Motor neuron (in vitro differentiated cells): ENCODE measurements at regions not wholly inside any gene's neighbourhood (a gene's known extent, or its start where the extent isn't known, plus 50 kb on each side); places are given as distances from the start of the nearest gene placed in this dataset.
A peak's percentile ranks its signal among the peaks of the same experiment; 100 is the strongest.

Source experiments
- ATAC-seq, 8 experiments: fragments of 200-7000 bp; cut with Tn5 transposase; replicated peaks in 6 of 8; 2 replicates each; pipeline ENCODE4 v1.8.0; 2021; ENCODE audit warnings: mild to moderate bottlenecking in 8 of 8, moderate library complexity in 8 of 8
- H3K27ac ChIP-seq, 2 donors: fragments of 250-450 bp; sonication (Bioruptor Pico); 2 replicates each; pipeline ENCODE4 v1.9.0; 2021; ENCODE audit warnings: antibody characterized with exemption in 2 of 2, mild to moderate bottlenecking in 2 of 2, moderate library complexity in 1 of 2
- H3K4me1 ChIP-seq, 2 donors: fragments of 250-450 bp; sonication (Bioruptor Pico); replicated peaks in 1 of 2; 2 replicates each; pipeline ENCODE4 v1.6.1; 2021; ENCODE audit warnings: antibody characterized with exemption in 2 of 2, mild to moderate bottlenecking in 2 of 2, moderate library complexity in 1 of 2
- H3K4me3 ChIP-seq, 5 donors: fragments of 250-450 bp; sonication (Bioruptor Pico); 2 replicates each; pipeline ENCODE4 v1.9.0; 2021; ENCODE audit warnings: antibody characterized with exemption in 5 of 5, mild to moderate bottlenecking in 5 of 5, moderate library complexity in 4 of 5
- WGBS, 10 experiments: fragments of 450-650 bp; shearing (Covaris generic); methylation state at CpG; one replicate each; pipeline ENCODE4 v1.0.0; 2022; 5-methylcytosine and 5-hydroxymethylcytosine counted together
- in situ Hi-C, 9 experiments: fragments of 400-800 bp; cut with MboI; loops; one replicate each; pipeline ENCODE4 v1.15.0; 2021; ENCODE audit warnings: low sequenced_read_pairs in 9 of 9, low pct_unique_long_range_greater_than_20kb in 2 of 9; ENCODE audit not compliant: unreplicated experiment in 9 of 9

DNA sequence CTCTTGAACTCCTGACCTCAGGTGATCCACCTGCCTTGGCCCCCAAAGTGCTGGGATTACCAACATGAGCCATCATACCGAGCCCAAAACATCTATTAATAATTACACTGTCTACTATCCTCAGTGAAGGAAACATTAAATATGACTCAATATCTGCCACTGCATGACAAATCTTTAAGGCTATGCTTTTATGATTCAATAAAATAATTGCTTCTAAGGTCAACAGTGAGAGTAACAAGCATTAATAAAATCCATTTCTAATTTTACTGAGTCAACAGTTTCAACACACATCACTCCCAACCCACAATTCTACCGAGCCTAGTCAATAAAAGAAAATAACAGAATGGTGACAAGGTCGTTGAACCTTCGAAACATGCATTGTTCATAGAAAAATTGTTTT is 125.5 kb upstream of the CHRM3 start:
- Histone ChIP-seq H3K27ac (no peak overlapping the region), H3K4me3 (no peak overlapping the region), H3K4me1 (peaks cover 10 to 32% of the 10 kb centered on the region in 2 donors)
- ATAC-seq: peak in 5 of 8 experiments; percentile 65 to 94 (median 71)
- in situ Hi-C loops: loop anchor here in 1 of 9 experiments (10.0 kb wide), 1 partner anchor 56 kb away; no protein-coding TSS in a partner anchor
- WGBS, 10 experiments: 3 to 78% (median 45%) methylated on average over 3 to 4 of the region's 4 CpGs; no CpG with 5 or more reads in 1 of the 10 experiments

DNA sequence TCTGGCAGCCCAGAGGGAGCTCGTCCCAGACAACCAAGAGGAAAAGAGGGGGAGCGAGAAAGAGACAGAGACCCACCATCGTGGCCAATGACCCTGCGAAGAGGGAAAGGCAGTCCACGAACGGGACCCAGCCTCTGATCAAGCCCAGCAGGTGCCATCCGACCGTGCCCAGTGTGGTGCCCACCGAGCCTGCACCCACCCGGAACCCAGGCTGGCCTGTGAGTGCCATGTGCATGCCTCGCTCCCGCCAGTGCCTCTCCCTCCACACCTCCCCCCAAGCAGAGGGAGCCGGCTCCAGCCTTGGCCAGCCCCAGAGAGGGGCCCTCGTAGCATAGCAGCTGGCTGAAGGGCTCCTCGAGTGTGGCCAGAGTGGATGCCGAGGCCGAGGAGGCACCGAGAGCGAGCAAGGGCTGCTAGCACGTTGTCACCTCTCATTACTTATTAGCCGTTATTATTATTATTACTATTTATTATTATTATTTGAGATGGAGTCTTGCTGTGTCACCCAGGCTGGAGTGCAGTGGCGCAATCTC is 130.7 kb upstream of the CHRM3 start:
- in situ Hi-C loops: no loop called here
- WGBS, 10 experiments: 91 to 100% (median 94%) methylated on average over 1 to 10 of the region's 22 CpGs; no CpG with 5 or more reads in 7 of the 10 experiments
- no peak for ATAC-seq
- no peak overlapping the region for H3K4me3 ChIP-seq
- no peak overlapping the region for H3K27ac ChIP-seq
- peaks cover 12 to 23% of the 10 kb centered on the region in 2 donors for H3K4me1 ChIP-seq

DNA sequence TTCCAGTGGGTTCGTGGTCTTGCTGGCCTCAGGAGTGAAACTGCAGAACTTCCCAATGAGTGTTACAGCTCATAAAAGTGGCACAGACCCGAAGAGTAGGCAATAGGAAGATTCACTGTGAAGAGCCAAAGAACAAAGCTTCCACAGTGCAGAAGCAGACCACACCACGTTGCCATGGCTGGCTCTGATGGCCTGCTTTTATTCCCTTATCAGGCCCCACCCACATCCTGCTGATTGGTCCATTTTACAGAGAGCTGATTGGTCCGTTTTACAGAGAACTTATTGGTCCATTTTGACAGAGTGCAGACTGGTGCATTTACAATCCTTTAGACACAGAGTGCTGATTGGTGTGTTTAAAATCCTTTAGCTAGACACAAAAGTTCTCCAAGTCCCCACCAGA is 131.4 kb upstream of the CHRM3 start:
- H3K4me1 ChIP-seq: peaks cover 12 to 18% of the 10 kb centered on the region in 2 donors
- no peak overlapping the region for H3K27ac ChIP-seq
- no peak overlapping the region for H3K4me3 ChIP-seq
- 0 to 94% (median 72%) methylated on average over 1 to 4 of the region's 4 CpGs; no CpG with 5 or more reads in 1 of the 10 experiments for whole genome bisulfite sequencing, 10 experiments
- ATAC-seq: no peak
- in situ Hi-C loops: no loop called here

DNA sequence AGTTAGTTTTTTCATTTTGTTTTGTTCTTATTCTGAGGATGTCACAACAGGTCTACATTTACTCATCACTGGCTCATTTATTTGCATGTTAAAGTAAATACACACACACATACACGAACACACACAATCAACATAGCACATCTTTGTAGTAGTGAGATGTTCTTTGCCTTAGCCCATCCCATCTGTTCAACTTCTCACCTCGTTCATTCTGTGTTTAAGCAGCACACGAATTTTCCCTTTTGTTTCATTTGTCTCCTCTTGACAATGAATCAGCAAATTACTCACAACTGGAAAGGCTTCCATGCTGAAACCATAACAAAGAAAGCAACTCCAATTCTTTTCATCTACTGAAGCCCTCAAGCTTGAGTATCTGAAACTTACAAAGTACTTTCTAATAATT is 133.3 kb upstream of the CHRM3 start:
- no peak overlapping the region for H3K4me3 ChIP-seq
- H3K4me1 ChIP-seq: peaks cover 5 to 8% of the 10 kb centered on the region in 2 donors
- WGBS, 10 experiments: 0 to 40% (median 6%) methylated on average over 1 to 3 of the region's 3 CpGs
- ATAC-seq: peak in 5 of 8 experiments; percentile 81 to 96 (median 94)
- peak overlapping the region; percentile 32 to 61 for H3K27ac ChIP-seq
- in situ Hi-C loops: no loop called here

DNA sequence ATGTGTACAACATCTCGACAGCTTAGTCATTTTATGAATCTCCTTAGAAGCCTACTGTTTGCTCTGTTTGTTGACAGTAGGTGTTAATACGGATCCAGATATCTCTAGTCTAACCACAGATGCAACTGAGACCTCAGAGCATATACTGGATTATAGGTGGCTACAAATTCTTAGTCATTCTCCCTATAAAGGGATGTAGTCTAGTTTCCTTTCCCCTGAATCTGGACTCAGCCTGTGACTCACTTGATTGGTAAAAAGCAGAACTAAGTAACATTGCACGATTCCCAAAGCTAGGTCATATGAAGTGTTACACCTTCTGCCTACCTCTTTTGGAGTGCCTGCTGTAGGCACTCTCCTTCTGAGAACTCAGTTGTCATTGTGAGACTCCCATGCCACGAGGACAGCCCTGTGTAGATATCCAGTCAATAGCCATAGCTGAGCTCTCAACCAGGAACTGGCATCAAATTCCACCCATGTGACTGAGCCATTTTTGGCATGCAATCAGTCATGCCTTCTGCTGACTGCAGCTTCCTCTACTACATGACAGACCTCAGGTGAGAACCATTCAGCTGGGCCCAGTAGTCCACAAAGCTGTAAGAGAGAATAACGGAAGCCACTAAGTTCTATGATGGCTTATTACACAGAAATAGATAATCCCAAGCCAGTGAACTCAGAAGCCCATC is 135.9 kb upstream of the CHRM3 start:
- H3K4me3 ChIP-seq: no peak overlapping the region
- in situ Hi-C loops: no loop called here
- no peak overlapping the region for H3K27ac ChIP-seq
- H3K4me1 ChIP-seq: peaks cover 5 to 8% of the 10 kb centered on the region in 2 donors
- no peak for ATAC-seq
- WGBS, 10 experiments: 0 to 100% (median 89%) methylated on average over 2 to 5 of the region's 5 CpGs

DNA sequence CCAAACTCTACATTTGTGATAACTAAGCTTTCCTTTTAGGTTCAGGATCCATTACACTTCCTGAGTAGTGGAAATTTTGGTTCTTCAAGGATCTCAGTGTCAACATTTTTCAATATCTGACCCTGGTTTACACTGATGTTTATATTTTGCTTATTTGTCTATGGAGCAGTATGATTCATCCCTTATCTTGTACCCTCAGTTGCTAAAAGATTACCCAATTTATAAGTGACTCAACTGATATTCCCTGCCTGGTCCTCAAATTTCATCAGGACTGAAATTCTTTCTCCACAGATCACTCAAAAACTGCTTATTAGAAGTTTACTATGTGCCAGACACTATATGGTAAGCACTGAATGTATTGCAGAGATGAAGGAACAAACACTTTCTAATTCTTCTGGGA is 139.1 kb upstream of the CHRM3 start:
- ATAC-seq: no peak
- in situ Hi-C loops: no loop called here
- peaks cover 3 to 5% of the 10 kb centered on the region in 2 donors for H3K4me1 ChIP-seq
- no peak overlapping the region for H3K27ac ChIP-seq
- no peak overlapping the region for H3K4me3 ChIP-seq

DNA sequence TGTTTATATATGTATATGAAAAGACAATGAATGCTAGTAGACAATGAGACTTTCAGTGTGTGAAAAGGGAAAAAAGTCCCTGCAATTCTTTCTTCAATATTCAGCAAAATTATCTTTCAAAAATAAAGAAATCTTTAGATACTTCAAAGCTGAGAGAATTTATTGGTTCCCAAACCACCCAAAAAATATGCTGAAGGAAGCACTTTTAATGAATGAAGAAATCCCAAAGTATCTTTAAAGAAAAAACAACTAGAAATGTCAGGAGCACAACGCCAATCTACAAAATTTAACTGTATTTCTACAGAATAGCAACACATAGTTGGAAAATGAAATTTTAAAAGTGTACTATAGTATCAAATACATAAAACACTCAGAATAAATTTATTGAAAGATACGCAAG is 142.3 kb upstream of the CHRM3 start:
- H3K27ac ChIP-seq: no peak overlapping the region
- in situ Hi-C loops: no loop called here
- WGBS, 10 experiments: 4 to 100% (median 79%) methylated on average over 2 of the region's 2 CpGs; no CpG with 5 or more reads in 1 of the 10 experiments
- no peak overlapping the region for H3K4me3 ChIP-seq
- ATAC-seq: no peak
- peaks cover 3 to 5% of the 10 kb centered on the region in 2 donors for H3K4me1 ChIP-seq

DNA sequence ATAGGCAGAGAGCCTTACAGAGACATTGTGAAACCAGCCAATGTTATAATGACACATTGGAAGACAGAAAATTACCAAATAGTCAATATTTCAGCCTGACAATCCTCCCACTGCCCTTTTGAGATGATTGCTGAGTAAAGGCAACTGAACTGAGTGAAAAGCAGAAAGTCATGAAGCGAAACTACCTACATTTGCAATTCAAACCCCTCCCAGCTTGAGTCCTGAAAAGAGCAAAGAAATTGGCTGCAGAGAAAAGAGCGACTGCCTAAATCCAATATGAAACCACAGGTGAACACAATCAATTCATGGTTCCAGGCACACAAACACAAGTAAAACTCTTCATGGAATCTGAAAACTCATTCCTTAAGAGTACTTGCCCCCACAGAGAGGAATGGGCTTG is 143.4 kb upstream of the CHRM3 start:
- Histone ChIP-seq H3K4me1 (peaks cover 3 to 5% of the 10 kb centered on the region in 2 donors), H3K4me3 (no peak overlapping the region), H3K27ac (no peak overlapping the region)
- peak in 4 of 8 experiments; percentile 27 to 58 (median 37) for ATAC-seq
- WGBS, 10 experiments: 0 to 63% (median 24%) methylated on average over 1 to 2 of the region's 2 CpGs; no CpG with 5 or more reads in 1 of the 10 experiments
- in situ Hi-C loops: no loop called here

DNA sequence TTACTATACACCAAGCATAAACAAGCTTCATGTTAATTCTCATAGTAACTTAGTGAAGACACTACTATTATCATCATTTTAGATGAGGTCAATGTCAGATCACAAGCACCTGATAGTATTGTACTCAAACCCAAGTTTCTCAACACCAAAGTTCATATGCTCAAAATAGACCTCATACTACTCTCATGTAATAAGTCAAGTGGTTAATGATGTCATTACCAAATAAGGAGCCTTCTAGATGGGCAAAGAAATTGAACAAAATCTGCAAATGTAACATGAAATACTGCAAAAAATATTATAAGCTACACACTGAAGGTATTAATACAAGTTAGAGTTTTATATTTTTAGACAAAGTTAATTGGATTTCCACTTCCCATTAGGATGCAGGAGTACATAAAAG is 144.0 kb upstream of the CHRM3 start:
- no peak overlapping the region for H3K27ac ChIP-seq
- no peak overlapping the region for H3K4me3 ChIP-seq
- H3K4me1 ChIP-seq: peaks cover 3 to 5% of the 10 kb centered on the region in 2 donors
- ATAC-seq: no peak
- in situ Hi-C loops: no loop called here

DNA sequence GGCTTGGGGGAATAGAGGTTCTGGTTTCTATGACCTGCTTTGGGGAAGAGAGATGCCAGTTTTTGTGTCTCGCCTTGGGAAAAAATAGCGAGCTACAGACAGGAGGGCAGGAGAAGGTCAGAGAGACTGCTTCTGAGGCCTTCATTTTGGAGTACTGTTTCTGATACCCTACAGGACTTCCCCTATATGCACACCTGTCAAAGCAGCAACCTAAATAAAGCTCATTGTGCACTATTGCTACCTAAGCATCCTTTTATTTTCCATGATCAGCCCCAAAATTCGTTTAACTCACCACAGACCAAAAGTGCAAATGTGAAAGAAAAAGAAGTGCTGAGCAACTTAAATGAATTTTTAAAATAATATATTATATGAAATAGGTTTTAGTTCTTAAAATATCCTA is 145.6 kb upstream of the CHRM3 start:
- WGBS, 10 experiments: 0 to 100% (median 40%) methylated on average over 1 to 3 of the region's 3 CpGs; no CpG with 5 or more reads in 1 of the 10 experiments
- in situ Hi-C loops: no loop called here
- ATAC-seq: no peak
- H3K4me3 ChIP-seq: no peak overlapping the region
- H3K4me1 ChIP-seq: peaks cover 3 to 5% of the 10 kb centered on the region in 2 donors
- no peak overlapping the region for H3K27ac ChIP-seq

DNA sequence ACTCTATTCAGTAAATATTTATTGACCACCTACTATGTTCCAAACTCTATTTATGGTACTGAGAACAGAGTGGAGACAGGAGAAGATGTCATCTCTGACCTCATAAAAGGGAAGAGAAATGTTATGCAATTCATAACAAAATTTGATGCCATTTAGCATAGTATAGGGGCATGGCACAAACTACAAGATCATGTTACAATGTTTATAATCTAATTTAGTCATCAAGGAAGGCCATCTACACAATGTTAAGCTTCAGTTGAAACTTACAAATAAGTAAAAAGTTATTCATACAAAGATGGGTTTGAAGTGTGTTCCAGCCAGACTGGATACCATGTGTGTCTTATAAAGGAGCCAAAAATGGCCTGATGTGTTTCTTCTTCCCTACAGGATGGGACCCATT is 146.8 kb upstream of the CHRM3 start:
- Histone ChIP-seq H3K4me1 (peaks cover 3 to 5% of the 10 kb centered on the region in 2 donors), H3K27ac (no peak overlapping the region), H3K4me3 (no peak overlapping the region)
- no peak for ATAC-seq
- in situ Hi-C loops: no loop called here

DNA sequence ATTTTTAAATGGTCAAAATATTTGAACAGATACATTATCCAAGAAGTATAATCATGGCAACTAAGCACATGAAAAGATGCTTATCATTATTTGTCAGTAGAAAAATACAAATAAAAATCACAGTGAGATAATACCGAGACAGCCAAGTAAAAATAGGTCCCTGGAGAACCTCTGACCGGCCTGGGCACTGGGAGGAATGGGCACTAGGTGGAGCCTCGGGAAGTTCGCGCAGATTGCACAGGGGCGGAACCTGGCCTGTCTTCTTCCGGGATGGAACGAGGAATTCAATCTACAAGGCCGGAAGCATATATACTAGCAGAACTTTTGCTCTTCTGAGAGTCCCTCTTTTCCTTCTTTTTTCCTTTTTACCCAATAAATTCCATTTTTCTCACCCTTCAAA is 148.5 kb upstream of the CHRM3 start:
- no peak overlapping the region for H3K4me3 ChIP-seq
- in situ Hi-C loops: no loop called here
- WGBS, 10 experiments: 20 to 96% (median 84%) methylated on average over 1 to 9 of the region's 9 CpGs; no CpG with 5 or more reads in 2 of the 10 experiments
- H3K4me1 ChIP-seq: peaks cover under 1 to 2% of the 10 kb centered on the region in 2 donors
- no peak for ATAC-seq
- no peak overlapping the region for H3K27ac ChIP-seq

DNA sequence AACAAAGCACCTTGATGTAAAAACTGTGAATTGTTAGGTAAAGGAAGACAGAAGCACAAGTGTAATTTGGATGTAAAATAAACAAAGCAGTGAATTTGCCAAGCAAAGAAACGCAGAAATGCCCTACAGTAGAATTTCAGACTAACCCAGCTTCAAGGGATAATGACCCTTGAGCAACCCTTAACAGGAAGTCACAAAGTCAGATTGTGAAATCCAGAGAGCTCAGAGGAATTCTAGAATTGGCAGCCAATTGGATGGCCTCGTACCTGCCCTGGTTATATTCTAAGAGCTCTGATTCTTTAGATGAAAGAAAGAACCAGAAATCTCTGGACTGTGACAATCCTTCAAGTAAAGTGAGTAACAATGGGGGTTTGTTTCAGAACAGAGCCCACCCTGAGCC is 152.7 kb upstream of the CHRM3 start:
- 0 to 100% (median 83%) methylated on average over 1 to 2 of the region's 2 CpGs; no CpG with 5 or more reads in 1 of the 10 experiments for WGBS, 10 experiments
- H3K4me3 ChIP-seq: no peak overlapping the region
- no peak for ATAC-seq

DNA sequence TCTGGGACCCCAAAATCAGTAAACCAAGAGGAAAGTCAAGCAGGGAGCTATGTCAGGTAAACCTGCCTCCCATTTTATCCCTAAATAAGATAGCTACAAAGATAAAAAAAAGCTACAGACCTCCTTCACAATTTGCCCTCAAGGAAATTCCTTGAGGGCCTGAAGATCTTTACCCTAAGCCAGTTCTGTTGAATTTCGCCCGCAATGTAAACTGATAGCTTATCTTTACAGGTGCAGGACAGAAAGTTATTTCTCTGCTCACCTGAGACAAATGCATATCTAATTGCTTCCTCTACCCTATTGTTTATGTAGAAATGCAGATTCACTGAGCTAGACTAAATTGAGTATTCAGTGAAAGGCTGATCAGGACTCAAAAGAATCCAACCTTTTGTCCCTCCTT is 153.4 kb upstream of the CHRM3 start:
- no peak for ATAC-seq
- WGBS, 10 experiments: 0 to 100% (median 85%) methylated on average over 2 of the region's 2 CpGs; no CpG with 5 or more reads in 3 of the 10 experiments
- no peak overlapping the region for H3K27ac ChIP-seq
- H3K4me3 ChIP-seq: no peak overlapping the region
- no peaks in the 10 kb centered on the region for H3K4me1 ChIP-seq
- in situ Hi-C loops: no loop called here

More for the DNA sequence above, 152.7 kb upstream of the CHRM3 start:
- in situ Hi-C loops: no loop called here
- Histone ChIP-seq H3K4me1 (no peaks in the 10 kb centered on the region), H3K27ac (no peak overlapping the region)
